ENCODE measurements at regions not wholly inside any gene's neighbourhood (a gene's known extent, or its start where the extent isn't known, plus 50 kb on each side); places are given as distances from the start of the nearest gene placed in this dataset.

- no peaks in the 10 kb centered on the region for H3F3A ChIP-seq (ENCODE audit: insufficient read depth, low read length, poor library complexity, severe bottlenecking)
- H2AFZ ChIP-seq (ENCODE audit: low read depth, low read length): no peak overlapping the region
- no peak overlapping the region for H3K27ac ChIP-seq (ENCODE audit: low read length)
- H4K20me1 ChIP-seq (ENCODE audit: insufficient read depth): no peaks in the 10 kb centered on the region
- H3K27me3 ChIP-seq (ENCODE audit: insufficient read depth, low read depth, low read length): no peaks in the 10 kb centered on the region
- no peaks in the 10 kb centered on the region for H3K9me3 ChIP-seq (ENCODE audit: low read length)
- no peaks in the 10 kb centered on the region for H3K9me2 ChIP-seq (ENCODE audit: insufficient read depth, low read length)
- H3K79me2 ChIP-seq (replicated peaks; ENCODE audit: insufficient read depth, low read length): no peaks in the 10 kb centered on the region
- H3K4me2 ChIP-seq (ENCODE audit: low read length): no peak overlapping the region
- no peaks in the 10 kb centered on the region for H3K36me3 ChIP-seq (ENCODE audit: insufficient read depth, low read length)
- no peak for TF ChIP-seq REST (IDR thresholded peaks at IDR 0.05; ENCODE audit: borderline replicate concordance)
- TF ChIP-seq MXI1 (conservative IDR thresholded peaks at IDR 0.05; ENCODE audit: poor library complexity, severe bottlenecking): no peak
- no peak for TF ChIP-seq SMC3 (conservative IDR thresholded peaks at IDR 0.05; ENCODE audit: poor library complexity)
- no peak for TF ChIP-seq EZH2 (IDR thresholded peaks at IDR 0.05; ENCODE audit: borderline replicate concordance, insufficient read depth, low read length, poor library complexity, severe bottlenecking)
- TF ChIP-seq EP300 (conservative IDR thresholded peaks at IDR 0.05; ENCODE audit: poor library complexity, severe bottlenecking): no peak
- no peak for TF ChIP-seq TAF1 (IDR thresholded peaks at IDR 0.05; ENCODE audit: low read depth)
- TF ChIP-seq RAD21 (conservative IDR thresholded peaks at IDR 0.05): no peak
- no peak for TF ChIP-seq POLR2AphosphoS5 (IDR thresholded peaks at IDR 0.05)
- TF ChIP-seq CTCF (IDR thresholded peaks at IDR 0.05; ENCODE audit: poor library complexity, severe bottlenecking): no peak
- H3K9ac ChIP-seq (ENCODE audit: low read length): no peak overlapping the region
- H3K4me3 ChIP-seq (ENCODE audit: low read length): no peak overlapping the region
Observed at GRCh38 chr9:134491196-134491835, 150.3 kb upstream of the COL5A1 start.

GRCh38 chr9:134491856-134492255 is 149.7 kb upstream of the COL5A1 start:
- TF ChIP-seq SMC3 (conservative IDR thresholded peaks at IDR 0.05; ENCODE audit: poor library complexity) (no peak), POLR2AphosphoS5 (IDR thresholded peaks at IDR 0.05) (no peak), REST (IDR thresholded peaks at IDR 0.05; ENCODE audit: borderline replicate concordance) (no peak), MXI1 (conservative IDR thresholded peaks at IDR 0.05; ENCODE audit: poor library complexity, severe bottlenecking) (no peak), EZH2 (IDR thresholded peaks at IDR 0.05; ENCODE audit: borderline replicate concordance, insufficient read depth, low read length, poor library complexity, severe bottlenecking) (no peak), CTCF (IDR thresholded peaks at IDR 0.05; ENCODE audit: poor library complexity, severe bottlenecking) (no peak), TAF1 (IDR thresholded peaks at IDR 0.05; ENCODE audit: low read depth) (no peak), EP300 (conservative IDR thresholded peaks at IDR 0.05; ENCODE audit: poor library complexity, severe bottlenecking) (no peak), RAD21 (conservative IDR thresholded peaks at IDR 0.05) (no peak)
- H3K79me2 ChIP-seq (replicated peaks; ENCODE audit: insufficient read depth, low read length): no peaks in the 10 kb centered on the region
- H4K20me1 ChIP-seq (ENCODE audit: insufficient read depth): no peaks in the 10 kb centered on the region
- H3F3A ChIP-seq (ENCODE audit: insufficient read depth, low read length, poor library complexity, severe bottlenecking): no peaks in the 10 kb centered on the region
- no peaks in the 10 kb centered on the region for H3K27me3 ChIP-seq (ENCODE audit: insufficient read depth, low read depth, low read length)
- no peaks in the 10 kb centered on the region for H3K9me2 ChIP-seq (ENCODE audit: insufficient read depth, low read length)
- no peaks in the 10 kb centered on the region for H3K36me3 ChIP-seq (ENCODE audit: insufficient read depth, low read length)
- H2AFZ ChIP-seq (ENCODE audit: low read depth, low read length): no peak overlapping the region
- H3K4me2 ChIP-seq (ENCODE audit: low read length): no peak overlapping the region
- H3K9ac ChIP-seq (ENCODE audit: low read length): no peak overlapping the region
- H3K27ac ChIP-seq (ENCODE audit: low read length): no peak overlapping the region
- H3K4me3 ChIP-seq (ENCODE audit: low read length): no peak overlapping the region
- H3K9me3 ChIP-seq (ENCODE audit: low read length): no peaks in the 10 kb centered on the region
